Stimulated activated naive CD8-positive, alpha-beta T cell treated with anti-CD3 and anti-CD28 coated beads, Interleukin-15, amount 100 ng/mL, for 72 hours (primary cell): ENCODE measurements at regions not wholly inside any gene's neighbourhood (a gene's known extent, or its start where the extent isn't known, plus 50 kb on each side); places are given as distances from the start of the nearest gene placed in this dataset.

Source experiments
- ATAC-seq: fragments of 150-1000 bp; cut with Tn5 transposase; 2 replicates; pipeline ENCODE4 v1.10.0; 2021; ENCODE audit warnings: mild to moderate bottlenecking, moderate library complexity
- DNase-seq, 2 donors: peaks; one replicate each; pipeline ENCODE4 v3.0.0; 2021 to 2022
- H3K27ac Mint-ChIP-seq, 2 donors: one replicate each; pipeline ENCODE4 v1.8.0; 2022; ENCODE audit warnings: mild to moderate bottlenecking in 2 of 2, mixed read lengths in 2 of 2, moderate library complexity in 2 of 2
- H3K27me3 Mint-ChIP-seq: one replicate; pipeline ENCODE4 v1.8.0; 2022; ENCODE audit warnings: mixed read lengths
- H3K4me1 Mint-ChIP-seq: one replicate; pipeline ENCODE4 v1.8.0; 2022; ENCODE audit warnings: mild to moderate bottlenecking, mixed read lengths
- H3K4me3 Mint-ChIP-seq, 2 donors: one replicate each; pipeline ENCODE4 v1.8.0; 2022; ENCODE audit warnings: mild to moderate bottlenecking in 2 of 2, mixed read lengths in 2 of 2, moderate library complexity in 1 of 2
- H3K9me3 Mint-ChIP-seq, 2 donors: one replicate each; pipeline ENCODE4 v1.8.0; 2022; ENCODE audit warnings: mixed read lengths in 2 of 2

DNA sequence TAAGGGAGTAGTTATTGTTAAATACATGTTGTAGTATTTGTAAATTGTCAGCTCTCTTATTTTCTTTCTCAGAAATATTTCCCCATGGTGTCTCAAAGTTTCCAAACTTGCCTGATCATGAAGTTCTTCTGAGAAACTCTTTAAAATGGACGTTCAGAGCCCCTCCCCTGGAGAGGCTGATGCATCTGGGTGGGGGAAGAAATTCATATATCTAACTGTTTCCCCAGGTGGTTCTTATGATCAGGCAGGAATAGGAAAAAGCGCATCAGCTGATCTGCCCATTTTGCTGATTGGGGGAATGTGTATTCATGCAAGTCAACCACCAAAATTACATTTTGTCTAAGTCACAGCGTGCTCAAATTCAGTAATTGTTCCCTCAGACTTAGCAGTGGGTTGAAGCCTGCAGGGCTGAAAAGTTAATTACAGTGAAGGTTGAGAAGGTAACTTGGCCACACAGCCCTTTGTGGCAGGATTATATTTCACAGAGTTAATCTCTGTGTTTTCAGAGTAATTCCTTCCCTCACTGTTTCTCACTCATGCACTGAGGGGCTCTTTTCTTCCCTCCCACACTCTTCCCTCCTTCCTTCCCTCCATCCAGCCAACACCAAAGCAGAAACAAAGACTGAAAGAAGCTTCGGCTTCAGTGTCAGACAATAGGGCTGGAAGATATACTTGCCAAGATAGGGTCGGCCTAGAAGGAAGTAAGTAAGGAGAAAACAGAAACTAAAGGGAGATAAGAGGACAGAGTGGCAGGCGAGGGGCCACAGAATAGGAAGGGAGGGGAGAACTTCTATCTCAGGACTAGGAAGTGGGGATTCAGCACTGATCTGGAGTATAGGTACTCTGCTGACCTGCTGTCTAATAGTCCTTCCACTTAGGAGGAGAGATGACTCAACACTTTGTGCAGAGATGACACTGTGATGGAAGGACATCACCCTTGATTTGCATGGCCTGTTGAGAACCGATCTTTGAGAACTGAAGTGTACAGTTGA is 50.5 kb upstream of the STARD3NL start:
- peak overlapping the region in 1 of 2 donors; percentile 22 for H3K27ac Mint-ChIP-seq
- no peak overlapping the region for H3K4me3 Mint-ChIP-seq
- ATAC-seq (no peak), DNase-seq (no peak)
- H3K27me3 Mint-ChIP-seq, result peaks cover 19% of the 10 kb centered on the region
- H3K4me1 Mint-ChIP-seq, result peaks cover 10% of the 10 kb centered on the region
- no peaks in the 10 kb centered on the region for H3K9me3 Mint-ChIP-seq
